ENCODE measurements at regions not wholly inside any gene's neighbourhood (a gene's known extent, or its start where the extent isn't known, plus 50 kb on each side); places are given as distances from the start of the nearest gene placed in this dataset.

- H3K27ac ChIP-seq: peak overlapping the region in 1 of 4 donors; percentile 43
- in situ Hi-C loops (cut with MboI; ENCODE audit: low sequenced_read_pairs in 4 of 4): no loop called here
Observed at GRCh38 chr4:125382995-125383394, 68.2 kb downstream of the FAT4 start.

GRCh38 chr4:125387770-125388169 is 73.0 kb downstream of the FAT4 start:
- no peaks in the 10 kb centered on the region for H3K27me3 ChIP-seq
- ATAC-seq (no peak), DNase-seq (no peak)
- intact Hi-C loops (cut with DNase I; ENCODE audit: low total_unique reads) (no loop called here), in situ Hi-C loops (cut with MboI; ENCODE audit: low sequenced_read_pairs in 4 of 4) (no loop called here)
- H3K9me3 ChIP-seq: no peaks in the 10 kb centered on the region
- peaks cover 11 to 14% of the 10 kb centered on the region in 2 donors for H3K4me1 ChIP-seq
- H3K36me3 ChIP-seq: no peaks in the 10 kb centered on the region
- no peak overlapping the region for H3K4me3 ChIP-seq
- H3K27ac ChIP-seq: peak overlapping the region in 1 of 4 donors; percentile 64
- TF ChIP-seq POLR2A (IDR thresholded peaks at IDR 0.05) (no peak), CTCF (IDR thresholded peaks at IDR 0.05 in 4 of 5, conservative IDR thresholded peaks at IDR 0.05 in 1 of 5) (no peak)

More at GRCh38 chr4:125382995-125383394, 68.2 kb downstream of the FAT4 start:
- Histone ChIP-seq H3K36me3 (no peaks in the 10 kb centered on the region), H3K4me3 (no peak overlapping the region), H3K4me1 (no peaks in the 10 kb centered on the region), H3K27me3 (no peaks in the 10 kb centered on the region), H3K9me3 (no peaks in the 10 kb centered on the region)
- no peak for TF ChIP-seq CTCF (IDR thresholded peaks at IDR 0.05 in 4 of 5, conservative IDR thresholded peaks at IDR 0.05 in 1 of 5)
- no peak for ATAC-seq
- no peak for DNase-seq
- intact Hi-C loops (cut with DNase I; ENCODE audit: low total_unique reads): no loop called here

GRCh38 chr4:125388613-125389012 is 73.9 kb downstream of the FAT4 start:
- Histone ChIP-seq H3K4me1 (peaks cover 11 to 14% of the 10 kb centered on the region in 2 donors), H3K9me3 (no peaks in the 10 kb centered on the region), H3K4me3 (no peak overlapping the region), H3K27ac (peak overlapping the region in 2 of 4 donors; percentile 6 to 64), H3K27me3 (no peaks in the 10 kb centered on the region), H3K36me3 (no peaks in the 10 kb centered on the region)
- TF ChIP-seq CTCF (IDR thresholded peaks at IDR 0.05 in 4 of 5, conservative IDR thresholded peaks at IDR 0.05 in 1 of 5) (no peak), POLR2A (IDR thresholded peaks at IDR 0.05) (no peak)
- no peak for DNase-seq
- intact Hi-C loops (cut with DNase I; ENCODE audit: low total_unique reads): no loop called here
- in situ Hi-C loops (cut with MboI; ENCODE audit: low sequenced_read_pairs in 4 of 4): no loop called here
- no peak for ATAC-seq

- H3K36me3 ChIP-seq: no peaks in the 10 kb centered on the region
- H3K4me3 ChIP-seq: no peak overlapping the region
- peak overlapping the region; percentile 29 to 64 (median 42) for H3K27ac ChIP-seq
- intact Hi-C loops (cut with DNase I; ENCODE audit: low total_unique reads): no loop called here
- peak; percentile 50 to 58 for ATAC-seq
- no peaks in the 10 kb centered on the region for H3K9me3 ChIP-seq
- in situ Hi-C loops (cut with MboI; ENCODE audit: low sequenced_read_pairs in 4 of 4): no loop called here
- H3K27me3 ChIP-seq: no peaks in the 10 kb centered on the region
- DNase-seq: no peak
- TF ChIP-seq CTCF (IDR thresholded peaks at IDR 0.05 in 4 of 5, conservative IDR thresholded peaks at IDR 0.05 in 1 of 5) (no peak), POLR2A (IDR thresholded peaks at IDR 0.05) (no peak)
- peaks cover 11 to 14% of the 10 kb centered on the region in 2 donors for H3K4me1 ChIP-seq
Observed at GRCh38 chr4:125389713-125390112, 75.0 kb downstream of the FAT4 start.

- Histone ChIP-seq H3K27ac (peak overlapping the region; percentile 26 to 64 (median 42)), H3K27me3 (no peaks in the 10 kb centered on the region), H3K4me1 (peaks cover 11 to 14% of the 10 kb centered on the region in 2 donors), H3K36me3 (no peaks in the 10 kb centered on the region), H3K9me3 (no peaks in the 10 kb centered on the region), H3K4me3 (no peak overlapping the region)
- no peak for TF ChIP-seq POLR2A (IDR thresholded peaks at IDR 0.05)
- TF ChIP-seq CTCF (IDR thresholded peaks at IDR 0.05 in 4 of 5, conservative IDR thresholded peaks at IDR 0.05 in 1 of 5): no peak
- ATAC-seq (peak; percentile 80 to 81), DNase-seq (no peak)
- intact Hi-C loops (cut with DNase I; ENCODE audit: low total_unique reads) (no loop called here), in situ Hi-C loops (cut with MboI; ENCODE audit: low sequenced_read_pairs in 4 of 4) (no loop called here)
Observed at GRCh38 chr4:125390126-125390525, 75.4 kb downstream of the FAT4 start.
